Memory B cell (primary cell): ENCODE measurements at regions not wholly inside any gene's neighbourhood (a gene's known extent, or its start where the extent isn't known, plus 50 kb on each side); places are given as distances from the start of the nearest gene placed in this dataset.

Experiments used
- ATAC-seq: fragments of 150-1000 bp; cut with Tn5 transposase; 2 replicates; pipeline ENCODE4 v1.10.0; 2021; ENCODE audit warnings: low read depth, mild to moderate bottlenecking, moderate library complexity
- DNase-seq, 2 donors: peaks; one replicate each; pipeline ENCODE4 v3.0.0; 2022; ENCODE audit warnings: low spot score in 2 of 2
- H3K27ac Mint-ChIP-seq: one replicate; pipeline ENCODE4 v1.8.0; 2022; ENCODE audit warnings: mild to moderate bottlenecking, moderate library complexity, mixed read lengths
- H3K27me3 Mint-ChIP-seq: one replicate; pipeline ENCODE4 v1.8.0; 2022; ENCODE audit warnings: mixed read lengths
- H3K36me3 Mint-ChIP-seq: one replicate; pipeline ENCODE4 v1.8.0; 2022; ENCODE audit warnings: mild to moderate bottlenecking, mixed read lengths
- H3K4me1 Mint-ChIP-seq: one replicate; pipeline ENCODE4 v1.8.0; 2022; ENCODE audit warnings: mixed read lengths
- H3K4me3 Mint-ChIP-seq: one replicate; pipeline ENCODE4 v1.8.0; 2022; ENCODE audit warnings: mild to moderate bottlenecking, moderate library complexity, mixed read lengths
- H3K9me3 Mint-ChIP-seq: one replicate; pipeline ENCODE4 v1.8.0; 2022; ENCODE audit warnings: mixed read lengths

DNA sequence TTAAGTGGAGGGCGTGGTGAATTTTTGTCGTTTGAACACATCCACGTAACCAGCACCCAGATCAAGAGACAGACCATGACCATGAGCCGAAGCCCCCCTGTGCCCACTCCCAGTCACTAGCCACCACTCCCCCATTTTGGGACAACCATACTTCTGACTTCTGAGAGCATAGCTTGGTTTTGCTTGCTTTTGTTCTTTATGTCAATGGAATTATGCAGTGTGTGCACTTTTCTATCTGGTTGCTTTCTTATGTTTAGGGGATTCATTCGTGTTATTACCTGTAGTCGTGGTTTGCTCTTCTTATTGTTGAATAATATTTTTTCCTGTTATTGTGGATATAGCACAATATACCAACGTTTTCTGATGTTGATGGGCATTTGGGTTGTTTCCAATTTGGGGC, 141.7 kb downstream of the GLI2 start:
- no peak overlapping the region for H3K4me3 Mint-ChIP-seq
- H3K27ac Mint-ChIP-seq, result no peak overlapping the region

GRCh38 chr2:120878970-120879369, 143.3 kb downstream of the GLI2 start:
- no peak for DNase-seq
- Mint-ChIP-seq H3K9me3 (no peaks in the 10 kb centered on the region), H3K4me3 (no peak overlapping the region), H3K27ac (no peak overlapping the region), H3K36me3 (no peaks in the 10 kb centered on the region), H3K27me3 (no peaks in the 10 kb centered on the region), H3K4me1 (no peaks in the 10 kb centered on the region)
- no peak for ATAC-seq

More for the DNA sequence above, 141.7 kb downstream of the GLI2 start:
- Mint-ChIP-seq H3K9me3 (no peaks in the 10 kb centered on the region), H3K4me1 (no peaks in the 10 kb centered on the region), H3K36me3 (no peaks in the 10 kb centered on the region), H3K27me3 (no peaks in the 10 kb centered on the region)
- no peak for ATAC-seq
- no peak for DNase-seq

- H3K27ac Mint-ChIP-seq, result no peak overlapping the region
- ATAC-seq (no peak), DNase-seq (no peak)
- no peaks in the 10 kb centered on the region for H3K27me3 Mint-ChIP-seq
- H3K9me3 Mint-ChIP-seq, result no peaks in the 10 kb centered on the region
- H3K4me3 Mint-ChIP-seq, result no peak overlapping the region
- no peaks in the 10 kb centered on the region for H3K4me1 Mint-ChIP-seq
- H3K36me3 Mint-ChIP-seq, result no peaks in the 10 kb centered on the region
Measured at GRCh38 chr2:120879431-120880295, 144.0 kb downstream of the GLI2 start.

GRCh38 chr2:120880381-120880780, 144.7 kb downstream of the GLI2 start:
- Mint-ChIP-seq H3K4me3 (no peak overlapping the region), H3K27ac (no peak overlapping the region), H3K27me3 (no peaks in the 10 kb centered on the region), H3K36me3 (no peaks in the 10 kb centered on the region), H3K9me3 (no peaks in the 10 kb centered on the region), H3K4me1 (no peaks in the 10 kb centered on the region)
- ATAC-seq (no peak), DNase-seq (no peak)

DNA sequence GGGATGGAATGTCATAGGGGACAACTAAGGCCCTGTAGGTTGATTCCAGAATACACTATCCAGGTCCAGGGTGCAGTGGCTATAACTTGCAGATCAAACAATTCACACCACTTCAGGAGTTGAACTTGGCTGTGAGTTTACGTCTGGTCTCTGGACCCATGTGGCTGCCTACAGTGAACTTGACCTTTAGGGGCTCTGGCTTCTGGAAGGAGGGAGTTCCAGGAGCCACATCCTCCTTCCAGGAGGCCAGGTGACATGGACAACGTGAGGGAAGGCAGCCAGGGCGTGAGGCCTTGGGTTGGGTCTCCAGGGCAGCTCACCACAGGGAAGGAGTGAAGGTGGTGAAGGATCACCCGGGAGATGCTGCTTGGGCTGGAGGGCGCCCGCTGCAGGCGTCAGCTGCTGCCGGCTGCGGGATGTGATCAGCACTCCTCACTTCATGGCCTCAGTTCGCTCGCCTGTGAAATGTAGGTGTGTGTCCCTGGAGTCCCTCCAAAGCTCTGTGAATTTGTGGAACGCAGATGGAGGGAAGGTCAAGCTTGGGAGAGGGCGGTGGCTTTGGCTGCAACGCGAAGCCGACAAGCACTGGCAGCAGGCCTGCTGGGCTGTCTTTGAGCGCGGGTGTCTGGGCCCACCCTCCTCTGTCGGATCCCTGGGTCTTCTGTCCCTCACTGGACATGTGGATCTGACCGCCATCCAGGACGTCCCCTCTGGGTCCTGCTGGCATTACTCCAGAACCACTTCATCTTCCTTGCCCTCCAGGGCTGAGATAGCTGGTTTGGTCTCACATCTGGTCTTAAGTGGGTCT, 146.5 kb downstream of the GLI2 start:
- ATAC-seq (no peak), DNase-seq (no peak)
- H3K4me3 Mint-ChIP-seq, result no peak overlapping the region
- H3K36me3 Mint-ChIP-seq, result no peaks in the 10 kb centered on the region
- no peaks in the 10 kb centered on the region for H3K27me3 Mint-ChIP-seq
- H3K4me1 Mint-ChIP-seq, result no peaks in the 10 kb centered on the region
- no peaks in the 10 kb centered on the region for H3K9me3 Mint-ChIP-seq
- H3K27ac Mint-ChIP-seq, result no peak overlapping the region

- no peaks in the 10 kb centered on the region for H3K27me3 Mint-ChIP-seq
- ATAC-seq (no peak), DNase-seq (no peak)
- no peaks in the 10 kb centered on the region for H3K36me3 Mint-ChIP-seq
- no peak overlapping the region for H3K4me3 Mint-ChIP-seq
- H3K9me3 Mint-ChIP-seq, result no peaks in the 10 kb centered on the region
- no peaks in the 10 kb centered on the region for H3K4me1 Mint-ChIP-seq
- no peak overlapping the region for H3K27ac Mint-ChIP-seq
Measured at GRCh38 chr2:120883607-120884440, 148.2 kb downstream of the GLI2 start.

DNA sequence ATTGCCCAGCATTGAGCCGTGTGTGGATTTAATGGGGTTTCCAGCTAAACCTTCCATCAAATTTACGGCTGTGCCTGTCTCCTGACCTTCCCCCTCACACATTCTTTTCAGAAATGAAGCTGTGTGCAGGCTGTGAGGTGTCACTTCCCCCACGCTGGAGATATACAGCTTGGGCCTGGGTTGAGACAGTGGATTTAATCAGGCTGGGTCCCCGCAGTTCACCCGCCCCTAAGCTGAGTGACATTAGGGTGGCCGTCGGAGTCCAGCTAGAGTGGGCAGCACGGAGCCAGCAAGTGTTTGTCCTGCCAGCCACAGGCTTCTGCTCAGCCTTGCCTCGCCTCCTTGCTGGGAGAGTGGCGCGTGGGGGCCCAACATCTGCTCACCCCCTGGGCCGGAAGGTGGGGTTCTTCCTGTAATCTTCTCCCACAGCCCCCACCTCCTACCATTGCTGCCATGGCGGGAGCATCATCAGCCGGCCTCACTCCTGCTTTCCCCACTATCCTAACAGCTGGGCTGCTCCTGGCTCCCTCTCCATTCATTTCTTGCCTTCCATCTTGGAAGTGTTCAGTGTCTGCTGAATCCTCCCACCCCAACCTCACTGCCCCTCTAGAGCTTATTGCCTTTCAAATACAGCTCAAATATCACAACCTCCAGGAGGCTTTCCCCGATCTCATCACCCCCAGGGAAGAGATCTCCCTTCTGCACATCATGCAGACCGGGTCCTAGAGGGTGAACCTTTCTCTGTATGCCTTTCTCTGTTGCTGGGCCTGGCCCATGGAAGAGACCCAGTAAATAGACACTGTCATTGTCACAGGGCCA, 149.0 kb downstream of the GLI2 start:
- no peaks in the 10 kb centered on the region for H3K27me3 Mint-ChIP-seq
- no peak overlapping the region for H3K27ac Mint-ChIP-seq
- H3K4me3 Mint-ChIP-seq, result no peak overlapping the region
- H3K4me1 Mint-ChIP-seq, result no peaks in the 10 kb centered on the region
- H3K36me3 Mint-ChIP-seq, result no peaks in the 10 kb centered on the region
- no peaks in the 10 kb centered on the region for H3K9me3 Mint-ChIP-seq
- ATAC-seq, result no peak
- no peak for DNase-seq

GRCh38 chr2:120885321-120885720, 149.7 kb downstream of the GLI2 start:
- ATAC-seq (no peak), DNase-seq (no peak)
- no peaks in the 10 kb centered on the region for H3K4me1 Mint-ChIP-seq
- H3K27me3 Mint-ChIP-seq, result no peaks in the 10 kb centered on the region
- no peaks in the 10 kb centered on the region for H3K36me3 Mint-ChIP-seq
- H3K9me3 Mint-ChIP-seq, result no peaks in the 10 kb centered on the region
- H3K4me3 Mint-ChIP-seq, result no peak overlapping the region
- H3K27ac Mint-ChIP-seq, result no peak overlapping the region

GRCh38 chr2:120885749-120886148, 150.1 kb downstream of the GLI2 start:
- Mint-ChIP-seq H3K4me3 (no peak overlapping the region), H3K9me3 (no peaks in the 10 kb centered on the region), H3K27me3 (no peaks in the 10 kb centered on the region), H3K36me3 (no peaks in the 10 kb centered on the region), H3K27ac (no peak overlapping the region), H3K4me1 (no peaks in the 10 kb centered on the region)
- DNase-seq, result no peak
- ATAC-seq, result no peak

DNA sequence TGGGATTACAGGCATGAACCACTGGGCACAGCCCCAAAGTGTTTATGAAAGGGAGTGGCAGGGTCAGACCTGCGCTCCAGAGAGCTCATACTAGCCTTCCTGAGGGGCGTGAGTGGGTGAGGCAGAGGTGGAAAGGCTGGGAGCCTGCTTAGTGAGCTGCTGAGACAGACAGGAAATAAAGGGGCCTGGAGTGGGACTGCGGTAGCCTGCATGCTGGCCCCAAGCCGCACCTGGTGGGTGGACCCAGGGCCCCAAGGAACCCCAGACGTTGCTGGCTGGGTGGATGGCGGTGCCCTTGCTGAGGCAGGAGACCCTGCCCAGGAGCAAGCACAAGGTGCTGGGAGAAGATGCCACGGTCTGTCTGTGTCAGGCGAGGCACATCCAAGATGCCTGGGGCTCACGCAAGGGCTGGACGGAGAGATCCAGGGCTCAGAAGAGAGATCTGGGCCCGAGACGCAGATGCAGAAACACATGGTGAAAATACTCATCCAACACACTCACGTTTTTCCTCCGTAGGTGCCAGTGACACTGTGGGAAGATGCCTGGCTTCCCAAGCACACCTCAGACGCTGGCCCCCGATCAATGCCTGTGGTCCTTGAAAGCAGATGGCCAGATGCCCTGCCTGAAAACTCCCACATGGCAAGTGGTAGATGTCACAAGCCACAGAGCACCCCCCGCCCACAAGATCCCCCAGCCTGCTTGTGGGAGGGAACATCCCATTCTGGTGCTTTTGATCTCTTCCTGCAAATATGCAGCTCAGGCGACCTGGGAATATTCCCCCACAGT, 151.1 kb downstream of the GLI2 start:
- Mint-ChIP-seq H3K27ac (no peak overlapping the region), H3K36me3 (no peaks in the 10 kb centered on the region), H3K27me3 (no peaks in the 10 kb centered on the region), H3K4me3 (no peak overlapping the region), H3K4me1 (no peaks in the 10 kb centered on the region), H3K9me3 (no peaks in the 10 kb centered on the region)
- DNase-seq (no peak), ATAC-seq (no peak)

- ATAC-seq (no peak), DNase-seq (no peak)
- Mint-ChIP-seq H3K4me1 (no peaks in the 10 kb centered on the region), H3K4me3 (no peak overlapping the region), H3K36me3 (no peaks in the 10 kb centered on the region), H3K27ac (no peak overlapping the region), H3K9me3 (no peaks in the 10 kb centered on the region), H3K27me3 (no peaks in the 10 kb centered on the region)
Measured at GRCh38 chr2:120887320-120887697, 151.6 kb downstream of the GLI2 start.

GRCh38 chr2:120887741-120888231, 152.1 kb downstream of the GLI2 start:
- ATAC-seq (no peak), DNase-seq (no peak)
- H3K27ac Mint-ChIP-seq, result no peak overlapping the region
- H3K36me3 Mint-ChIP-seq, result no peaks in the 10 kb centered on the region
- H3K4me1 Mint-ChIP-seq, result no peaks in the 10 kb centered on the region
- no peak overlapping the region for H3K4me3 Mint-ChIP-seq
- no peaks in the 10 kb centered on the region for H3K27me3 Mint-ChIP-seq
- no peaks in the 10 kb centered on the region for H3K9me3 Mint-ChIP-seq

DNA sequence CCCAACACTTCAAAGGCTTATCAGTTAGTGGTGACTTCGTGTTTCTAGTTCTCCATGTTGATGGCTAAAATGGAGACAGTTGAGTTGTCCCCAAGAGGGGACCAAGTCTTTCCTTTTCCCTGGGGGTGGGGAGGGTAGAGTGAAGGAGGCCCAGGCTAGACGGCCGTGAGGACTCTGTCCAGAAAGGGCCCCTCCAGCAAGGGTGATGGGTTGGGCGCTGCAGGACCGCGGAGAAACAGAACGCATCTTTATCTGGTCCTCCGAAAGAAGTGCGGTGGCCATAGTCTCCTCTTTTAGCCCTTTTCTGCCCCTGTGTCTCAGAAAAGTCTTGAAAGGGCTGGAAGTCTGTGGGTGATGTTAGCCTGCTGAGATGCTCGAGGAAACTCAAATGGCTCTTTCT, 153.2 kb downstream of the GLI2 start:
- H3K27me3 Mint-ChIP-seq, result no peaks in the 10 kb centered on the region
- DNase-seq, result no peak
- H3K27ac Mint-ChIP-seq, result no peak overlapping the region
- ATAC-seq, result no peak
- H3K9me3 Mint-ChIP-seq, result no peaks in the 10 kb centered on the region
- no peak overlapping the region for H3K4me3 Mint-ChIP-seq
- no peaks in the 10 kb centered on the region for H3K36me3 Mint-ChIP-seq
- no peaks in the 10 kb centered on the region for H3K4me1 Mint-ChIP-seq
